Endodermal cell (in vitro differentiated cells): ENCODE measurements at regions not wholly inside any gene's neighbourhood (a gene's known extent, or its start where the extent isn't known, plus 50 kb on each side); places are given as distances from the start of the nearest gene placed in this dataset.

Source experiments
- DNase-seq: peaks from one replicate; pipeline ENCODE4 v3.0.0-alpha.2; 2017
- H3K27ac ChIP-seq: 2 replicates; pipeline ENCODE4 v1.5.1; 2013; ENCODE audit warnings: mild to moderate bottlenecking, low read depth, low read length, moderate library complexity
- H3K27me3 ChIP-seq: 2 replicates; pipeline ENCODE4 v1.6.1; 2013; ENCODE audit warnings: mild to moderate bottlenecking, low read length, moderate library complexity; ENCODE audit not compliant: insufficient read depth, control insufficient read depth, poor library complexity, severe bottlenecking
- H3K36me3 ChIP-seq: 2 replicates; pipeline ENCODE4 v1.7.0; 2013; ENCODE audit warnings: mild to moderate bottlenecking, low read length, moderate library complexity; ENCODE audit not compliant: control insufficient read depth, insufficient read depth
- H3K4me1 ChIP-seq: one replicate; pipeline ENCODE4 v1.7.0; 2013; ENCODE audit warnings: low read length; ENCODE audit not compliant: control insufficient read depth, insufficient read depth
- H3K4me3 ChIP-seq: 2 replicates; pipeline ENCODE4 v1.5.1; 2013; ENCODE audit warnings: mild to moderate bottlenecking, low read length, moderate library complexity
- H3K9ac ChIP-seq: 2 replicates; pipeline ENCODE4 v1.6.1; 2013; ENCODE audit warnings: mild to moderate bottlenecking, low read length, moderate library complexity; ENCODE audit not compliant: poor library complexity, severe bottlenecking; ENCODE audit errors: extremely low read depth
- H3K9me3 ChIP-seq: 2 replicates; pipeline ENCODE4 v1.6.1; 2013; ENCODE audit warnings: mild to moderate bottlenecking, low read length, moderate library complexity; ENCODE audit not compliant: control insufficient read depth
- H3K27ac Mint-ChIP-seq: 2 replicates; pipeline ENCODE4 v1.8.0; 2020; ENCODE audit warnings: mixed read lengths
- H3K27me3 Mint-ChIP-seq: 2 replicates; pipeline ENCODE4 v1.8.0; 2021; ENCODE audit warnings: mild to moderate bottlenecking, mixed read lengths; ENCODE audit not compliant: insufficient read depth
- H3K36me3 Mint-ChIP-seq: 2 replicates; pipeline ENCODE4 v1.8.0; 2020; ENCODE audit warnings: low read depth, mixed read lengths
- H3K4me1 Mint-ChIP-seq: 2 replicates; pipeline ENCODE4 v1.8.0; 2020; ENCODE audit warnings: mixed read lengths
- H3K4me3 Mint-ChIP-seq: 2 replicates; pipeline ENCODE4 v1.8.0; 2020; ENCODE audit warnings: mild to moderate bottlenecking, moderate library complexity, mixed read lengths
- H3K9me3 Mint-ChIP-seq: 2 replicates; pipeline ENCODE4 v1.8.0; 2020; ENCODE audit warnings: mild to moderate bottlenecking, mixed read lengths
- WGBS, 2 experiments: methylation state at CpG; one replicate each; pipeline versions ENCODE4 v1.1.5 to v1.1.7; 2013; ENCODE audit warnings: missing lambda C conversion rate in 2 of 2, mixed read lengths in 1 of 2; ENCODE audit not compliant: insufficient coverage in 1 of 2, insufficient read length in 1 of 2; 5-methylcytosine and 5-hydroxymethylcytosine counted together
- TF ChIP-seq, protein P1 (sequence below): fragments of 200-600 bp; sonication (generic); conservative IDR thresholded peaks from 2 replicates; pipeline ENCODE4 v1.5.0; 2021; ENCODE audit warnings: antibody characterized with exemption, mild to moderate bottlenecking

DNA sequence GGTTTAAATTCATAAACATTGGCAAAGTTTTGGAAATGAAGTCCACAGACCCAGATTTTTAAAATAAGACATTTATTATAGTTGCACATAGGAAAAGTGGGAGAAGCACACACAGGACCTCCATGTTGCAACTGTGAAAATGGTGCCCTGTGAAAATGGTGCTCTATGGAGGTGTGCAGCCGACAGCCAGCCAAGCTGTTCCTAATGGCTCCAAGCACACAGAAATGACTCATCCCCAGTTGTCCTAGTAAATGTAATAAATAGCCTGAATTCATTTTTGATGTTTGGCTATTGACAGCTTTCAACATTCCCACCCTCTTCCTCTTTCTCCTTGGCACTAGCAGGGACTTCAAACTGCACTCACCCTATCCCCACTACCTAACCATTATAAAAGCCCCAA lies 590.9 kb downstream of the CAAP1 start:
- H3K27me3 ChIP-seq, result no peaks in the 10 kb centered on the region
- TF ChIP-seq, protein P1, sequence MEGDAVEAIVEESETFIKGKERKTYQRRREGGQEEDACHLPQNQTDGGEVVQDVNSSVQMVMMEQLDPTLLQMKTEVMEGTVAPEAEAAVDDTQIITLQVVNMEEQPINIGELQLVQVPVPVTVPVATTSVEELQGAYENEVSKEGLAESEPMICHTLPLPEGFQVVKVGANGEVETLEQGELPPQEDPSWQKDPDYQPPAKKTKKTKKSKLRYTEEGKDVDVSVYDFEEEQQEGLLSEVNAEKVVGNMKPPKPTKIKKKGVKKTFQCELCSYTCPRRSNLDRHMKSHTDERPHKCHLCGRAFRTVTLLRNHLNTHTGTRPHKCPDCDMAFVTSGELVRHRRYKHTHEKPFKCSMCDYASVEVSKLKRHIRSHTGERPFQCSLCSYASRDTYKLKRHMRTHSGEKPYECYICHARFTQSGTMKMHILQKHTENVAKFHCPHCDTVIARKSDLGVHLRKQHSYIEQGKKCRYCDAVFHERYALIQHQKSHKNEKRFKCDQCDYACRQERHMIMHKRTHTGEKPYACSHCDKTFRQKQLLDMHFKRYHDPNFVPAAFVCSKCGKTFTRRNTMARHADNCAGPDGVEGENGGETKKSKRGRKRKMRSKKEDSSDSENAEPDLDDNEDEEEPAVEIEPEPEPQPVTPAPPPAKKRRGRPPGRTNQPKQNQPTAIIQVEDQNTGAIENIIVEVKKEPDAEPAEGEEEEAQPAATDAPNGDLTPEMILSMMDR, result no peak
- Mint-ChIP-seq H3K9me3 (no peaks in the 10 kb centered on the region), H3K27me3 (no peaks in the 10 kb centered on the region), H3K4me1 (no peaks in the 10 kb centered on the region), H3K36me3 (no peaks in the 10 kb centered on the region), H3K27ac (no peak overlapping the region), H3K4me3 (no peak overlapping the region)
- no peaks in the 10 kb centered on the region for H3K36me3 ChIP-seq
- H3K4me3 ChIP-seq, result no peak overlapping the region
- no peak overlapping the region for H3K9ac ChIP-seq
- no peak for DNase-seq
- no peak overlapping the region for H3K27ac ChIP-seq
- WGBS, 2 experiments, result 100% methylated on average over 1 of the region's 1 CpG; no CpG with 5 or more reads in 1 of the 2 experiments
- H3K9me3 ChIP-seq, result no peaks in the 10 kb centered on the region
- H3K4me1 ChIP-seq, result no peaks in the 10 kb centered on the region

DNA sequence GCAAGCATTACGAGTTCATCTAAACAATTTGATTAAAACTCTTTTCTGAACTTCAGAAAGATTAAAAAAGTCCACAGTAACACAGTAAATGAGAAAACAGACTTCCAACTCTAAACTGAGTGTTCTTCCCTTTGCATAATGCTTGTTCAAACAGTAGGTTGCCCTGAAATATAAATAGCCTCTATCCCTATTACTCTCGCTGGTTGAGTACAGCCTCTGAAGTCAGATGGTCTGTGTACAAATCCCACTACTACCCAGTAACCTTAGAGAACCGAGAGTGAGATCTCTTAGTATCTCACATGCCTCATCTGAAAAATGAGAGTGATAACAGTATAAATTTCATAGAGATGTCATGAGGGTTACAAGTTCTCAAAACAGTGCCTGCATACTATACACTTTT lies 591.6 kb downstream of the CAAP1 start:
- Histone ChIP-seq H3K4me1 (no peaks in the 10 kb centered on the region), H3K27ac (no peak overlapping the region), H3K27me3 (no peaks in the 10 kb centered on the region), H3K36me3 (no peaks in the 10 kb centered on the region), H3K9me3 (no peaks in the 10 kb centered on the region), H3K9ac (no peak overlapping the region), H3K4me3 (no peak overlapping the region)
- Mint-ChIP-seq H3K4me3 (no peak overlapping the region), H3K27me3 (no peaks in the 10 kb centered on the region), H3K4me1 (no peaks in the 10 kb centered on the region), H3K9me3 (no peaks in the 10 kb centered on the region), H3K27ac (no peak overlapping the region), H3K36me3 (no peaks in the 10 kb centered on the region)
- WGBS, 2 experiments, result 94 to 95% methylated on average over 2 to 3 of the region's 3 CpGs
- TF ChIP-seq, protein P1, result no peak
- no peak for DNase-seq

DNA sequence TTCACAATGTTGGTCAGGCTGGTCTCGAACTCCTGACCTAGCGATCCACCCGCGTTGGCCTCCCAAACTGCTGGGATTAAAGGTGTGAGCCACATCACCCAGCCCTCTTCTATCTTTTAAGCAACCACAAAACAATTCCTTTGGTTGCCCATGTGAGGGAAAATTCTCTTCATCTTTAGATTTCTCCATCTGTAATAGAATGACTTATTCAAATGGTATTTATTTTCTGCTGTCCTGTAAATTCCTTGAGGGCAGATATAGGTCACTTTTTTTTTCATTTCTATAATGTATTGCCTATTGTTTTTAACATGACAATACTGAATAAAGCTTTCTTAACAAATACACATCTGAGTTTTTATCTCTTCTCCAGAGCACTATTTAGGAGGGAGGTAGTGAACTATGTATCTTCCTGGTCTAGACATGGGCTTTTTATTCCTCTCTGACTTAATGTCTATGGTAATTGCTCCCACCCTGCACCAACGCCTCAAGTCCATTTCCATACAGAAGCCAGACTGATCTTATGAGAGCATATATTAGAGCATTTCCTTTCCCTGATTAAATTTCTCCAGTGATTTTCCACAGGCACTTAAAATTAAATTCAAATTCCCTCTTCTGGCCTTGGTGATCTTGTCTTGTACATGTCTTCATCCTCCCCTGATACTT lies 595.6 kb downstream of the CAAP1 start:
- Histone ChIP-seq H3K4me1 (no peaks in the 10 kb centered on the region), H3K4me3 (no peak overlapping the region), H3K36me3 (no peaks in the 10 kb centered on the region), H3K9ac (no peak overlapping the region), H3K9me3 (no peaks in the 10 kb centered on the region), H3K27ac (no peak overlapping the region), H3K27me3 (no peaks in the 10 kb centered on the region)
- Mint-ChIP-seq H3K9me3 (no peaks in the 10 kb centered on the region), H3K27me3 (no peaks in the 10 kb centered on the region), H3K27ac (no peak overlapping the region), H3K4me1 (no peaks in the 10 kb centered on the region), H3K36me3 (no peaks in the 10 kb centered on the region), H3K4me3 (no peak overlapping the region)
- no peak for DNase-seq
- TF ChIP-seq, protein P1, result no peak
- 92 to 94% methylated on average over 2 to 5 of the region's 5 CpGs for WGBS, 2 experiments
